OCI-LY1 (cell line): ENCODE measurements at regions not wholly inside any gene's neighbourhood (a gene's known extent, or its start where the extent isn't known, plus 50 kb on each side); places are given as distances from the start of the nearest gene placed in this dataset.

ENCODE experiments used
- H2AFZ ChIP-seq: fragments of 200-600 bp; sonication (generic), shearing (Covaris generic); 2 replicates; pipeline ENCODE4 v1.6.0; 2014; ENCODE audit warnings: antibody characterized with exemption, mild to moderate bottlenecking, low read length
- H3F3A ChIP-seq: fragments of 200-600 bp; sonication (generic), shearing (Covaris generic); 2 replicates; pipeline ENCODE4 v1.6.0; 2014; ENCODE audit warnings: mild to moderate bottlenecking, antibody characterized with exemption, low read length, moderate library complexity; ENCODE audit not compliant: insufficient read depth
- H3K27ac ChIP-seq: fragments of 200-600 bp; sonication (generic); 2 replicates; pipeline ENCODE4 v1.5.1; 2014; ENCODE audit warnings: low read length, mixed run types, mild to moderate bottlenecking, low read depth; ENCODE audit not compliant: poor library complexity, severe bottlenecking
- H3K27me3 ChIP-seq: fragments of 200-600 bp; sonication (generic); 2 replicates; pipeline ENCODE4 v1.6.0; 2014; ENCODE audit warnings: antibody characterized with exemption, mild to moderate bottlenecking, low read length, moderate library complexity; ENCODE audit not compliant: insufficient read depth
- H3K36me3 ChIP-seq: fragments of 200-600 bp; sonication (generic); 2 replicates; pipeline ENCODE4 v1.6.1; 2014; ENCODE audit warnings: mild to moderate bottlenecking, antibody characterized with exemption, low read length, moderate library complexity, mixed read lengths; ENCODE audit not compliant: insufficient read depth
- H3K4me1 ChIP-seq: fragments of 200-600 bp; sonication (generic); 2 replicates; pipeline ENCODE4 v1.5.1; 2014; ENCODE audit warnings: mild to moderate bottlenecking, low read length, moderate library complexity; ENCODE audit not compliant: insufficient read depth, severe bottlenecking
- H3K4me2 ChIP-seq: fragments of 200-600 bp; sonication (generic), shearing (Covaris generic); 2 replicates; pipeline ENCODE4 v1.6.1; 2014; ENCODE audit warnings: low read length
- H3K4me3 ChIP-seq: fragments of 200-600 bp; sonication (generic); 2 replicates; pipeline ENCODE4 v1.5.1; 2014; ENCODE audit warnings: low read length, low read depth, mild to moderate bottlenecking, mixed read lengths; ENCODE audit not compliant: poor library complexity, severe bottlenecking
- H3K79me2 ChIP-seq: fragments of 200-600 bp; shearing (Covaris generic); 2 replicates; pipeline ENCODE4 v1.6.1; 2016; ENCODE audit warnings: mixed run types, low read length, mixed read lengths; ENCODE audit not compliant: insufficient read depth
- H3K9ac ChIP-seq: fragments of 200-600 bp; sonication (generic), shearing (Covaris generic); 2 replicates; pipeline ENCODE4 v1.6.1; 2014; ENCODE audit warnings: mild to moderate bottlenecking, low read length, mixed read lengths
- H3K9me2 ChIP-seq: fragments of 200-600 bp; sonication (generic), shearing (Covaris generic); 2 replicates; pipeline ENCODE4 v1.6.1; 2014; ENCODE audit warnings: low read depth, mild to moderate bottlenecking, low read length, mixed read lengths
- H3K9me3 ChIP-seq: fragments of 200-600 bp; shearing (Covaris generic); 2 replicates; pipeline ENCODE4 v1.6.1; 2014; ENCODE audit warnings: low read length, mixed read lengths
- H4K20me1 ChIP-seq: fragments of 200-600 bp; sonication (generic), shearing (Covaris generic); 2 replicates; pipeline ENCODE4 v1.6.0; 2016; ENCODE audit warnings: mild to moderate bottlenecking, low read length; ENCODE audit not compliant: insufficient read depth
- CTCF ChIP-seq: fragments of 200-600 bp; sonication (generic), shearing (Covaris generic); IDR thresholded peaks from 2 replicates; pipeline ENCODE4 v1.5.1; 2017; ENCODE audit warnings: mild to moderate bottlenecking, antibody characterized with exemption, low read length, moderate library complexity, mixed read lengths
- EZH2 ChIP-seq: fragments of 200-600 bp; sonication (generic), shearing (Covaris generic); IDR thresholded peaks from 2 replicates; pipeline ENCODE4 v1.8.0; 2017; ENCODE audit warnings: borderline replicate concordance, mixed run types, mild to moderate bottlenecking, antibody characterized with exemption, low read length, moderate library complexity, mixed read lengths

- TF ChIP-seq CTCF (no peak), EZH2 (no peak)
- Histone ChIP-seq H3K36me3 (no peaks in the 10 kb centered on the region), H2AFZ (no peak overlapping the region), H3K9me3 (no peaks in the 10 kb centered on the region), H3K79me2 (no peaks in the 10 kb centered on the region), H3F3A (no peaks in the 10 kb centered on the region), H3K4me3 (no peak overlapping the region), H3K9ac (no peak overlapping the region), H4K20me1 (no peaks in the 10 kb centered on the region), H3K4me1 (no peaks in the 10 kb centered on the region), H3K4me2 (no peak overlapping the region), H3K27me3 (no peaks in the 10 kb centered on the region; the same call in 1 of the 2 replicates), H3K9me2 (no peaks in the 10 kb centered on the region), H3K27ac (no peak overlapping the region)
These were observed 81.1 kb downstream of the RMI1 start for GRCh38 chr9:84061613-84062193.

GRCh38 chr9:84062538-84062937, 81.9 kb downstream of the RMI1 start:
- no peak overlapping the region for H3K4me3 ChIP-seq
- no peaks in the 10 kb centered on the region for H4K20me1 ChIP-seq
- H3K4me2 ChIP-seq = no peak overlapping the region
- no peaks in the 10 kb centered on the region for H3K36me3 ChIP-seq
- no peaks in the 10 kb centered on the region for H3K4me1 ChIP-seq
- H2AFZ ChIP-seq = no peak overlapping the region
- H3F3A ChIP-seq = no peaks in the 10 kb centered on the region
- no peak overlapping the region for H3K27ac ChIP-seq
- H3K9me2 ChIP-seq = no peaks in the 10 kb centered on the region
- H3K9me3 ChIP-seq = no peaks in the 10 kb centered on the region
- H3K79me2 ChIP-seq = no peaks in the 10 kb centered on the region
- TF ChIP-seq CTCF (no peak), EZH2 (no peak)
- H3K27me3 ChIP-seq = no peaks in the 10 kb centered on the region
- no peak overlapping the region for H3K9ac ChIP-seq

- Histone ChIP-seq H3K27ac (no peak overlapping the region), H3K9ac (no peak overlapping the region), H3K4me2 (no peak overlapping the region), H4K20me1 (no peaks in the 10 kb centered on the region), H3K4me3 (no peak overlapping the region), H3K9me2 (no peaks in the 10 kb centered on the region), H3K9me3 (no peaks in the 10 kb centered on the region), H3K79me2 (no peaks in the 10 kb centered on the region), H3K27me3 (no peaks in the 10 kb centered on the region), H3K36me3 (no peaks in the 10 kb centered on the region), H3K4me1 (no peaks in the 10 kb centered on the region), H3F3A (no peaks in the 10 kb centered on the region), H2AFZ (no peak overlapping the region)
- TF ChIP-seq EZH2 = no peak
- TF ChIP-seq CTCF = no peak
These were observed 87.2 kb downstream of the RMI1 start for GRCh38 chr9:84067821-84068220.
